HCT116 (cell line): ENCODE measurements at regions not wholly inside any gene's neighbourhood (a gene's known extent, or its start where the extent isn't known, plus 50 kb on each side); places are given as distances from the start of the nearest gene placed in this dataset.

ENCODE experiments used
- ATAC-seq: fragments of 200-7000 bp; cut with Tn5 transposase; 2 replicates; pipeline ENCODE4 v1.9.1; 2020; ENCODE audit warnings: mild to moderate bottlenecking, moderate library complexity
- BruUV-seq: library from RNA; stranded (reverse); fragments of 400-500 nt; replicated peaks from 2 replicates; lab custom pipeline; 2021; lab: Mats Ljungman, UMichigan
- CTCF ChIA-PET: fragments of 300-600 bp; sonication (Branson Sonifier 250); formaldehyde crosslinking; loops from one replicate; lab custom pipeline; 2021; ENCODE audit warnings: antibody characterized with exemption; lab: Charles Lee
- POLR2A ChIA-PET: fragments of 300-600, 350-600 bp; sonication (Branson Sonifier 250); formaldehyde crosslinking; loops from one replicate; lab custom pipeline; 2021; ENCODE audit warnings: antibody characterized with exemption; lab: Charles Lee
- RAD21 ChIA-PET, 2 experiments: fragments of 300-600 bp; sonication (Branson Sonifier 250); formaldehyde crosslinking; loops; one replicate each; lab custom pipeline; 2023; ENCODE audit warnings: low total read pairs in 2 of 2; ENCODE audit not compliant: uncharacterized antibody in 2 of 2, unreplicated experiment in 2 of 2, low non-redundant PET in 1 of 2; lab: Charles Lee
- DNase-seq: peaks from one replicate; pipeline ENCODE4 v3.0.0-alpha.2; 2010; ENCODE audit warnings: low read depth, low spot score
- H2AFZ ChIP-seq: fragments of 200-600 bp; shearing (Covaris generic), sonication (generic); 2 replicates; pipeline ENCODE4 v1.6.1; 2017; ENCODE audit warnings: low read depth, mixed run types, mixed read lengths, antibody characterized with exemption, low read length; ENCODE audit not compliant: poor library complexity, severe bottlenecking
- H3K27ac ChIP-seq: 2 replicates; pipeline ENCODE4 v1.5.1; 2012; ENCODE audit warnings: low read depth, low read length
- H3K27me3 ChIP-seq: fragments of 200-600 bp; sonication (generic); 2 replicates; pipeline ENCODE4 v1.6.1; 2016; ENCODE audit warnings: mixed run types, low read length, mixed read lengths; ENCODE audit not compliant: insufficient read depth
- H3K36me3 ChIP-seq, 2 experiments: fragments of 200-500 bp in 1 of 2; fragments of 200-600 bp in 1 of 2; sonication (Bioruptor generic) in 1 of 2; sonication (generic) in 1 of 2; 2 replicates each; pipeline versions ENCODE4 v1.5.1 to v1.6.1; 2014 to 2016; ENCODE audit warnings: low read length in 2 of 2, inconsistent platforms in 1 of 2, mixed read lengths in 1 of 2, mixed run types in 1 of 2; ENCODE audit not compliant: insufficient read depth in 2 of 2, control insufficient read depth in 1 of 2
- H3K4me1 ChIP-seq, 2 experiments: fragments of 200-600 bp in 1 of 2; sonication (generic) in 1 of 2; 2 replicates each; pipeline versions ENCODE4 v1.5.1 to v1.6.1; 2012 to 2017; ENCODE audit warnings: low read length in 2 of 2, inconsistent platforms in 1 of 2, mild to moderate bottlenecking in 1 of 2, mixed read lengths in 1 of 2, mixed run types in 1 of 2, moderate library complexity in 1 of 2; ENCODE audit not compliant: insufficient read depth in 2 of 2, control insufficient read depth in 1 of 2
- H3K4me2 ChIP-seq: fragments of 200-600 bp; sonication (generic); 2 replicates; pipeline ENCODE4 v1.6.1; 2017; ENCODE audit warnings: mixed run types, low read length, mixed read lengths
- H3K4me3 ChIP-seq, 2 experiments: fragments of 200-600 bp in 1 of 2; sonication (generic) in 1 of 2; replicated peaks in 1 of 2; 2 replicates each; pipeline ENCODE4 v1.5.1; 2011 to 2016; ENCODE audit warnings: low read length in 2 of 2, control low read depth in 1 of 2, low read depth in 1 of 2, mild to moderate bottlenecking in 1 of 2, mixed read lengths in 1 of 2, mixed run types in 1 of 2
- H3K79me2 ChIP-seq: fragments of 200-600 bp; sonication (generic); 2 replicates; pipeline ENCODE4 v1.6.1; 2017; ENCODE audit warnings: mild to moderate bottlenecking, mixed run types, low read length, moderate library complexity, mixed read lengths; ENCODE audit not compliant: insufficient read depth
- H3K9ac ChIP-seq: fragments of 200-600 bp; sonication (generic); 2 replicates; pipeline ENCODE4 v1.6.1; 2016; ENCODE audit warnings: low read length, mixed read lengths
- H3K9me2 ChIP-seq: fragments of 200-600 bp; sonication (generic), shearing (Covaris generic); 2 replicates; pipeline ENCODE4 v1.6.1; 2017; ENCODE audit warnings: mixed run types, mild to moderate bottlenecking, moderate library complexity; ENCODE audit not compliant: insufficient read depth
- H3K9me3 ChIP-seq, 2 experiments: fragments of 200-500 bp in 1 of 2; fragments of 200-600 bp in 1 of 2; sonication (Bioruptor generic) in 1 of 2; sonication (generic) in 1 of 2; 2 replicates each; pipeline ENCODE4 v1.6.1; 2014 to 2017; ENCODE audit warnings: low read length in 2 of 2, mixed read lengths in 2 of 2, inconsistent platforms in 1 of 2, low read depth in 1 of 2, mild to moderate bottlenecking in 1 of 2, mixed run types in 1 of 2, moderate library complexity in 1 of 2; ENCODE audit not compliant: control insufficient read depth in 1 of 2, insufficient read depth in 1 of 2
- H4K20me1 ChIP-seq: fragments of 200-600 bp; sonication (generic), shearing (Covaris generic); 2 replicates; pipeline ENCODE4 v1.6.1; 2017; ENCODE audit warnings: mixed run types, mild to moderate bottlenecking, moderate library complexity; ENCODE audit not compliant: insufficient read depth
- CBX3 ChIP-seq: IDR thresholded peaks from 2 replicates; pipeline ENCODE4 v1.6.1; 2012; ENCODE audit warnings: low read depth
- CEBPB ChIP-seq: IDR thresholded peaks from 2 replicates; pipeline ENCODE4 v1.6.1; 2012; ENCODE audit warnings: low read depth
- EGR1 ChIP-seq: IDR thresholded peaks from 2 replicates; pipeline ENCODE4 v1.6.1; 2012; ENCODE audit warnings: low read depth
- EZH2 ChIP-seq: fragments of 200-600 bp; sonication (generic); IDR thresholded peaks from 2 replicates; pipeline ENCODE4 v1.6.1; 2017; ENCODE audit warnings: antibody characterized with exemption, mixed run types
- EZH2phosphoT487 ChIP-seq: fragments of 200-600 bp; IDR thresholded peaks from 2 replicates; pipeline ENCODE4 v1.6.1; 2018; ENCODE audit warnings: antibody characterized with exemption, borderline replicate concordance
- FOSL1 ChIP-seq: IDR thresholded peaks from 2 replicates; pipeline ENCODE4 v1.6.1; 2012; ENCODE audit warnings: low read depth
- RAD21 ChIP-seq: IDR thresholded peaks from 2 replicates; pipeline ENCODE4 v1.6.1; 2012; ENCODE audit warnings: low read depth, mild to moderate bottlenecking
- SP1 ChIP-seq: IDR thresholded peaks from 2 replicates; pipeline ENCODE4 v1.6.1; 2012; ENCODE audit warnings: low read depth
- ZNF274 ChIP-seq: fragments of 200-500 bp; sonication (Bioruptor generic); IDR thresholded peaks from 2 replicates; pipeline ENCODE4 v1.6.1; 2014; ENCODE audit warnings: mild to moderate bottlenecking, low read depth, low read length, inconsistent platforms
- intact Hi-C: fragments of 100-400 bp; cut with micrococcal nuclease; formaldehyde crosslinking; loops from 2 replicates; pipeline ENCODE4 v1.10.0; 2022
- TF ChIP-seq, protein P1 (sequence below), 3 experiments: fragments of 200-600 bp in 1 of 3; sonication (generic) in 1 of 3; IDR thresholded peaks in 2 of 3; conservative IDR thresholded peaks in 1 of 3; 2 replicates each; pipeline ENCODE4 v1.5.1; 2012 to 2017; ENCODE audit warnings: low read depth in 2 of 3, low read length in 2 of 3, antibody characterized with exemption in 1 of 3, borderline replicate concordance in 1 of 3, control low read depth in 1 of 3, mild to moderate bottlenecking in 1 of 3, mixed read lengths in 1 of 3, mixed run types in 1 of 3, moderate library complexity in 1 of 3; ENCODE audit not compliant: insufficient read depth in 1 of 3
- TF ChIP-seq, protein P2 (sequence below): IDR thresholded peaks from 2 replicates; pipeline ENCODE4 v1.6.1; 2012

DNA sequence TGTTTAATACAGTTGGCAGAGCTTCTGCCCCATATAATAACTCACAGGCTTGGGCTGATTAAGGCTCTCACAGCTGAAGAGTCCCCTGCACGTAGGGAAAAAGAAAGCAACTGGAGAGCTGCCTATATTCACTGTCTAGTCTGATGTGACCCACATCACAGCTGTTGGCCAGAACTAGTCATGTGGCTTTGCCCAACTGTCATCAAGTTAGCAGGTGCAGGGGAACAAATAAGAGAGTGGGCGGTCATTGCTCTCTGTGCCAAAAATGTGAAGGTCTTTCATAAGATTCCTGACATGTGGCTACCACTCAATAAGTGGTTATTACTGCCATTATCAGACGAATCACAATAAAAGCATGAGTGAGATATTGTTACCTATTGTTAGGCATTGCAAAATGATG is 665.2 kb downstream of the DOK5 start:
- RAD21 ChIA-PET: no interaction called here
- no peaks in the 10 kb centered on the region for H3K9me2 ChIP-seq
- CTCF ChIA-PET: no interaction called here
- no peaks in the 10 kb centered on the region for H3K27me3 ChIP-seq
- H3K79me2 ChIP-seq: no peaks in the 10 kb centered on the region
- ATAC-seq (no peak), DNase-seq (no peak)
- no peak overlapping the region for H3K27ac ChIP-seq
- no peak overlapping the region for H3K4me2 ChIP-seq
- intact Hi-C loops: no loop called here
- H2AFZ ChIP-seq: no peak overlapping the region
- no peaks in the 10 kb centered on the region for H3K4me1 ChIP-seq
- no TSS peak for BruUV-seq
- H3K4me3 ChIP-seq: no peak overlapping the region
- no peaks in the 10 kb centered on the region for H3K36me3 ChIP-seq
- H4K20me1 ChIP-seq: no peaks in the 10 kb centered on the region
- H3K9me3 ChIP-seq: peaks cover 5 to 23% of the 10 kb centered on the region in 2 experiments; a peak in 2 of 4 replicates
- TF ChIP-seq, protein P1, sequence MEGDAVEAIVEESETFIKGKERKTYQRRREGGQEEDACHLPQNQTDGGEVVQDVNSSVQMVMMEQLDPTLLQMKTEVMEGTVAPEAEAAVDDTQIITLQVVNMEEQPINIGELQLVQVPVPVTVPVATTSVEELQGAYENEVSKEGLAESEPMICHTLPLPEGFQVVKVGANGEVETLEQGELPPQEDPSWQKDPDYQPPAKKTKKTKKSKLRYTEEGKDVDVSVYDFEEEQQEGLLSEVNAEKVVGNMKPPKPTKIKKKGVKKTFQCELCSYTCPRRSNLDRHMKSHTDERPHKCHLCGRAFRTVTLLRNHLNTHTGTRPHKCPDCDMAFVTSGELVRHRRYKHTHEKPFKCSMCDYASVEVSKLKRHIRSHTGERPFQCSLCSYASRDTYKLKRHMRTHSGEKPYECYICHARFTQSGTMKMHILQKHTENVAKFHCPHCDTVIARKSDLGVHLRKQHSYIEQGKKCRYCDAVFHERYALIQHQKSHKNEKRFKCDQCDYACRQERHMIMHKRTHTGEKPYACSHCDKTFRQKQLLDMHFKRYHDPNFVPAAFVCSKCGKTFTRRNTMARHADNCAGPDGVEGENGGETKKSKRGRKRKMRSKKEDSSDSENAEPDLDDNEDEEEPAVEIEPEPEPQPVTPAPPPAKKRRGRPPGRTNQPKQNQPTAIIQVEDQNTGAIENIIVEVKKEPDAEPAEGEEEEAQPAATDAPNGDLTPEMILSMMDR (IDR thresholded peaks at IDR 0.05 in 2 of 3, conservative IDR thresholded peaks at IDR 0.05 in 1 of 3; ENCODE audit: borderline replicate concordance in 1 of 3, insufficient read depth in 1 of 3, low read depth in 2 of 3, low read length in 2 of 3): no peak
- TF ChIP-seq FOSL1 (no peak), EZH2 (no peak), SP1 (no peak), EGR1 (no peak), CEBPB (no peak), RAD21 (no peak), CBX3 (no peak), EZH2phosphoT487 (no peak), ZNF274 (no peak)
- TF ChIP-seq, protein P2, sequence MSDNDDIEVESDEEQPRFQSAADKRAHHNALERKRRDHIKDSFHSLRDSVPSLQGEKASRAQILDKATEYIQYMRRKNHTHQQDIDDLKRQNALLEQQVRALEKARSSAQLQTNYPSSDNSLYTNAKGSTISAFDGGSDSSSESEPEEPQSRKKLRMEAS: no peak
- no peak overlapping the region for H3K9ac ChIP-seq
- POLR2A ChIA-PET: no interaction called here
